Thymus (tissue), 11 donors: ENCODE measurements at regions not wholly inside any gene's neighbourhood (a gene's known extent, or its start where the extent isn't known, plus 50 kb on each side); places are given as distances from the start of the nearest gene placed in this dataset.

ENCODE experiments used
- DNase-seq, 9 donors: peaks; one replicate each; pipeline ENCODE4 v3.0.0-alpha.2; 2013; ENCODE audit warnings: low spot score in 9 of 9, low read depth in 6 of 9, missing footprints in 1 of 9
- H3K27ac ChIP-seq, 2 donors: one replicate each; pipeline ENCODE4 v1.5.1; 2013; ENCODE audit warnings: control low read depth in 1 of 2, low read depth in 1 of 2, low read length in 1 of 2, mild to moderate bottlenecking in 1 of 2, moderate library complexity in 1 of 2
- H3K27me3 ChIP-seq, 2 donors: one replicate each; pipeline ENCODE4 v1.5.1; 2013; ENCODE audit warnings: low read length in 1 of 2; ENCODE audit not compliant: control insufficient read depth in 2 of 2, insufficient read depth in 1 of 2
- H3K36me3 ChIP-seq, 2 donors: one replicate each; pipeline ENCODE4 v1.5.1; 2013; ENCODE audit warnings: low read length in 1 of 2, mild to moderate bottlenecking in 1 of 2, moderate library complexity in 1 of 2; ENCODE audit not compliant: control insufficient read depth in 2 of 2, insufficient read depth in 2 of 2
- H3K4me1 ChIP-seq, 2 donors: one replicate each; pipeline ENCODE4 v1.5.1; 2013; ENCODE audit warnings: low read length in 2 of 2; ENCODE audit not compliant: control insufficient read depth in 2 of 2, insufficient read depth in 2 of 2
- H3K4me3 ChIP-seq, 2 donors: one replicate each; pipeline ENCODE4 v1.5.1; 2013; ENCODE audit warnings: low read length in 2 of 2, control low read depth in 1 of 2, mild to moderate bottlenecking in 1 of 2
- H3K9me3 ChIP-seq, 2 donors: one replicate each; pipeline ENCODE4 v1.5.1; 2013; ENCODE audit warnings: low read length in 1 of 2, mild to moderate bottlenecking in 1 of 2; ENCODE audit not compliant: control insufficient read depth in 2 of 2, insufficient read depth in 1 of 2
- WGBS: extraction: QIAGEN DNeasy Blood & Tissue Kit; methylation state at CpG from one replicate; pipeline ENCODE4 v1.1.7; 2013; 5-methylcytosine and 5-hydroxymethylcytosine counted together
- donor health status: healthy.

GRCh38 chr1:199335496-199335895 is 692.0 kb upstream of the NR5A2 start:
- WGBS: 97% methylated on average over 1 of the region's 1 CpG
- Histone ChIP-seq H3K9me3 (no peaks in the 10 kb centered on the region), H3K4me3 (no peak overlapping the region), H3K36me3 (no peaks in the 10 kb centered on the region), H3K27me3 (no peaks in the 10 kb centered on the region), H3K4me1 (no peaks in the 10 kb centered on the region), H3K27ac (no peak overlapping the region)
- DNase-seq: no peak

DNA sequence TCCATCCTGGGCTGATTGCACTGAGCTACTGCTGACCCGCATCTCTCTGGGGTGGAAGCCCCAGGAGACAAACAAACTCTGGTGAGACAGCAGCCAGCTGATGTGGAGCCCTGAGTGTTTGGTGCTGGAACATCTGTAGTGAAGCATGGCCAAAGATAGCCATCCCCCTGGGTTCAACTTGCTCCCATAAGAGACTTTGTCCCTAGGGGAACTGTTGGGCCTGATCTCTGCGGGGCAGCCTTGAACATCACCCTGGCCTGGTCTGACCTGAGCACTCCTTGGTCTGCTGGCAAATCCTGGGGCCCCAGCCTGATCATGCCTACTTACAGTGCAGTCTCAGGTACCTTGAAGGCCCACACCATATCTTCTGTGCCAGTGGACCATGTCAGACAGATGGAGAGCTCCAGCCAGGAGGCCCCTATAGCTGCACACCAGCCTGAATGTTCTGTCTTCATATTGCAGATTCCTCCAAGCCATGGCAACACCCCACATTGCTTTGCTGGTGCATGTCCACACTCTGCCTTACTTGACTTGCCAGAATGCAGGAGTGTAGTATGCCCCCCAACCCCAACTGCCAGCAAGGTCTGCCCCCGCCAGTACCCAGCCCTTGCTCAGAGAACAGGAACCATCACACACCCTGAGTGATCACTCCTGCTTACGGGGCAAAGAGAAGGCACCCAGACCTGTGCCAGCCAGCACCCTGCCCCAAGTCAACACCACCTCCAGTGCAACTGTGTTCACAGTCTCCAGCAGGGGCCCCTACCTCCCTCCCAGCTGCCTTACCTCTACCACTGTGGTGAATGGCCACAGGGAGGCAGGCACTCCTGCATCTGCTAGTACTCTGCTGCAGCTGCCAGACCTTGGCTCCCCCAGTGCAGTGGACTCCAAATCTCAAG is 690.5 kb upstream of the NR5A2 start:
- peak in 1 of 9 donors; percentile 6 for DNase-seq
- no peaks in the 10 kb centered on the region for H3K27me3 ChIP-seq
- H3K4me1 ChIP-seq: no peaks in the 10 kb centered on the region
- no peak overlapping the region for H3K27ac ChIP-seq
- no peaks in the 10 kb centered on the region for H3K9me3 ChIP-seq
- H3K36me3 ChIP-seq: no peaks in the 10 kb centered on the region
- no peak overlapping the region for H3K4me3 ChIP-seq
- 98% methylated on average over 4 of the region's 4 CpGs for WGBS

- DNase-seq: no peak
- no peaks in the 10 kb centered on the region for H3K9me3 ChIP-seq
- no peaks in the 10 kb centered on the region for H3K27me3 ChIP-seq
- no peak overlapping the region for H3K4me3 ChIP-seq
- H3K27ac ChIP-seq: no peak overlapping the region
- no peaks in the 10 kb centered on the region for H3K36me3 ChIP-seq
- 98% methylated on average over 1 of the region's 1 CpG for WGBS
- no peaks in the 10 kb centered on the region for H3K4me1 ChIP-seq
Observed at GRCh38 chr1:199338760-199339159, 688.8 kb upstream of the NR5A2 start.

DNA sequence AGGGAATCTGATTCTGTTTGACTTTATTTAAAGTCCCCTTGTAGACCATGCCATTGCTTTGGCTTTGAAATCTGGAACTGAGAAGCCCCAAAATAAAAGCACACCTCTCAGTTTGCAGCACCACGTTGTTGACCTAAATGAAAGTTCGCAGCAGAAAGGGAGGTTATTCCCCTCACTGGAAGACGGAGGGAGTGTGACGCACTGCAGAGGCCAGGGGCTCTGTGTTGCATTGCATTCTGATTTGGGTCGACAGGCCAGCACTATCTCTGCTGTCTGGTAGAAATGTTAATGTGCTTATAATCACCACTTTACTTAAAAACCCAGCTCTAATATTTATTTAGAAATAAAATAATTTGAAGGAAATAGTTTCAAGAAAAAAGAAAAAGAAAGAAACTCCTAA is 675.2 kb upstream of the NR5A2 start:
- 86% methylated on average over 5 of the region's 5 CpGs for WGBS
- H3K4me3 ChIP-seq: no peak overlapping the region
- H3K4me1 ChIP-seq: no peaks in the 10 kb centered on the region
- H3K27me3 ChIP-seq: no peaks in the 10 kb centered on the region
- H3K36me3 ChIP-seq: no peaks in the 10 kb centered on the region
- H3K27ac ChIP-seq: no peak overlapping the region
- H3K9me3 ChIP-seq: peaks cover 0 to 7% of the 10 kb centered on the region in 2 donors
- no peak for DNase-seq

GRCh38 chr1:199353906-199354305 is 673.6 kb upstream of the NR5A2 start:
- Histone ChIP-seq H3K4me1 (no peaks in the 10 kb centered on the region), H3K9me3 (peaks cover 0 to 7% of the 10 kb centered on the region in 2 donors), H3K27me3 (no peaks in the 10 kb centered on the region), H3K36me3 (no peaks in the 10 kb centered on the region), H3K27ac (no peak overlapping the region), H3K4me3 (no peak overlapping the region)
- no peak for DNase-seq
- 95% methylated on average over 2 of the region's 2 CpGs for WGBS

DNA sequence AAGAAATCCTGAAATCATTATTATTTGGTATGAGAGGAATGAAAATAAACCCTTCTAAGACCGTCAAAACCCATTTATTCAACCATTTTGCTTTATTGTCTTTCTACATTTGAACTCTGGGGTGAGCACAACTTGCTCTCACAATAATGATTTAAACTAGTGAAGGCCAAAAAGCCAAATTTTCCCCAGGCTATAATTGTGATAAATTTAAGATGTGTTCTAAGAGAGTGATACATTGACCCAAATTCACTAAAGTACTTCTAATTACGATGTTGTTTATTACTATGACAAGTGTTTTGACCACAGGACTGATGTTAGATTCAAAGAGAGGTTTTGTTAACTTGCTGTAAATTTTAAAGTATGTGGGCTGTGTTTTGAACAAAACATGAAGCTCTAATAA is 670.9 kb upstream of the NR5A2 start:
- Histone ChIP-seq H3K27me3 (no peaks in the 10 kb centered on the region), H3K27ac (no peak overlapping the region), H3K36me3 (no peaks in the 10 kb centered on the region), H3K4me3 (no peak overlapping the region), H3K4me1 (no peaks in the 10 kb centered on the region), H3K9me3 (no peaks in the 10 kb centered on the region)
- no peak for DNase-seq
- 96% methylated on average over 2 of the region's 2 CpGs for WGBS

DNA sequence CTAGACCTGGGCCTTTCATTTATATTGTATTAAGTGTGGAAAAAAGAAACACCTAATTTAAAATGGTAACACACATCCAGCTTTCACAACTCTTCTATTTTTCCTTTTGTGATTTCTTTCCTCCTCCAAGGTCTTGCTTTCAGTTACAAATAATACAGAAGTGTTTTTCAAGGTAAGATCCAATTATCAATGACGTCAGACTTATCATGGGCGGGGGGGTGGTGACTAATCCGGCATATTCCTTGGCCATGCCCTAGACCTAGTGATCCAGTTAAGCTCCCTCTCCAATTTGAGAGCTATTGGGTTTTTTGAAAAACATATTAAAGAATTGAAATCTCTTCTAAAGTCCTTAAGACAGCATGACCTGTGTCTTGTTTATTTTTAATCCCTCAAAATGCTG is 669.9 kb upstream of the NR5A2 start:
- no peaks in the 10 kb centered on the region for H3K27me3 ChIP-seq
- H3K4me1 ChIP-seq: no peaks in the 10 kb centered on the region
- H3K27ac ChIP-seq: no peak overlapping the region
- 98% methylated on average over 3 of the region's 3 CpGs for WGBS
- H3K9me3 ChIP-seq: no peaks in the 10 kb centered on the region
- no peak overlapping the region for H3K4me3 ChIP-seq
- no peak for DNase-seq
- no peaks in the 10 kb centered on the region for H3K36me3 ChIP-seq

DNA sequence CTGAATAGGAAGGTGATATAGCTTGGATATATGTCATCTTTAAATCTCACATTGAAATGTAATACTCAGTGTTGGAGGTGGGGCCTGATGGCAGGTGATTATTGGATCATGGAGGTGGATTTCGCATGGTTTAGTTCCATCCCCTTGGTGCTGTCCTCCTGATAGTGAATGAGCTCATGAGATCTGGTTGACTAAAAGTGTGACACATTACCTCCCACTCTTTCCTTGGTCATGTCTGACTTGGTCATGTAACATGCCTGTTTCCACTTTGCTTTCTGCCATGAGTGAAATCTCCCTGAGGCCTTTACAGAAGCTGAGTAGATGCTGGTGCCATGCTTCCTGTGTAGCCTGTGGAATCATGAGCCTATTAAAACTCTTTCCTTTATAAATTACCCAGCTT is 664.5 kb upstream of the NR5A2 start:
- H3K27ac ChIP-seq: no peak overlapping the region
- no peak for DNase-seq
- no peak overlapping the region for H3K4me3 ChIP-seq
- H3K36me3 ChIP-seq: no peaks in the 10 kb centered on the region
- no peaks in the 10 kb centered on the region for H3K27me3 ChIP-seq
- H3K4me1 ChIP-seq: no peaks in the 10 kb centered on the region
- 98% methylated on average over 1 of the region's 1 CpG for WGBS
- no peaks in the 10 kb centered on the region for H3K9me3 ChIP-seq

DNA sequence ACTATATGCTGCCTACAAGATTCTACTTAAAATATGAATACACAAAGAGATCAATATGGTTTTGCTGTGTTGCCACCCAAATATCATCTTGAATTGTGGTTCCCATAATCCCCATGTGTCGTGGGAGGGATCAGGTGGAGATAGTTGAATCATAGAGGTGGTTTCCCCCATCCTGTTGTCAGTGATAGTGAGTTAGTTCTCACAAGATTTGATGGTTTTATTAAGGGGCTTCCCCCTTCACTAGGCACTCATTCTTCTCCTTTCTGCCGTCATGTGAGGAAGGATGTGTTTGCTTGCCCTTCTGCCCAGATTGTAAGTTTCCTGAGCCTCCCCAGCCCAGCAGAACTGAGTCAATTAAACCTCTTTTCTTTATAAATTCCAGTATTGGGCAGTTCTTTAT is 654.4 kb upstream of the NR5A2 start:
- no peaks in the 10 kb centered on the region for H3K27me3 ChIP-seq
- no peaks in the 10 kb centered on the region for H3K9me3 ChIP-seq
- H3K36me3 ChIP-seq: no peaks in the 10 kb centered on the region
- no peak for DNase-seq
- 71% methylated on average over 2 of the region's 2 CpGs for WGBS
- no peaks in the 10 kb centered on the region for H3K4me1 ChIP-seq
- H3K27ac ChIP-seq: no peak overlapping the region
- H3K4me3 ChIP-seq: no peak overlapping the region
